H1 (cell line): ENCODE measurements at regions not wholly inside any gene's neighbourhood (a gene's known extent, or its start where the extent isn't known, plus 50 kb on each side); places are given as distances from the start of the nearest gene placed in this dataset.

Experiments used
- BACH1 ChIP-seq: IDR thresholded peaks from 2 replicates; pipeline ENCODE4 v1.6.1; 2012; ENCODE audit warnings: low read length, improper control_type of control experiment
- EZH2 ChIP-seq: fragments of 200-600 bp; sonication (generic); IDR thresholded peaks from 2 replicates; pipeline ENCODE4 v1.7.1; 2012; ENCODE audit warnings: low read depth, mild to moderate bottlenecking, moderate library complexity, low read length, inconsistent platforms; ENCODE audit not compliant: severe bottlenecking
- TF ChIP-seq, protein P1 (sequence below): fragments of 300-600 bp; sonication (generic); IDR thresholded peaks from 2 replicates; pipeline ENCODE4 v1.7.1; 2012; ENCODE audit warnings: low read length, moderate library complexity, mild to moderate bottlenecking, inconsistent platforms; ENCODE audit not compliant: insufficient replicate concordance

DNA sequence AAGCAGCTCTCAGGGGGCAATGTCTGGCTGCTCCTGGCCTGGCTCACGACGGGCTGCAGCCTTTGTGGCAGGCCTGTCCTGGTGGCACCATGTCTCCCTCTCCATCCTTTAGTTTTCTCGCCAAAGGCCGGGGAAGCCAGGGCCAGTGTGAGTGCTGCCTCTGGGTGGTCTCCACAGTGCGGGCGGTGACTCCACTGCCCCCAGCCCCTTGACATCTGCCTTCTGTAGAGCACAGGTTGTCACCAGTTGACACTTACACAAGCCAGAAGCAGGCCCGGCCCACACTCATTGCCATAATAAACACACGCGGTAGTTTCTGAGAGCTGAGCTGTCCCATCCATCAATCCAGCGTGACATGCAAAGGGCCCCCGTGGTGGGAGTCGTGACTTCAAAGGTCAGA, 219.5 kb downstream of the TFAP2C start (continued):
- TF ChIP-seq, protein P1, sequence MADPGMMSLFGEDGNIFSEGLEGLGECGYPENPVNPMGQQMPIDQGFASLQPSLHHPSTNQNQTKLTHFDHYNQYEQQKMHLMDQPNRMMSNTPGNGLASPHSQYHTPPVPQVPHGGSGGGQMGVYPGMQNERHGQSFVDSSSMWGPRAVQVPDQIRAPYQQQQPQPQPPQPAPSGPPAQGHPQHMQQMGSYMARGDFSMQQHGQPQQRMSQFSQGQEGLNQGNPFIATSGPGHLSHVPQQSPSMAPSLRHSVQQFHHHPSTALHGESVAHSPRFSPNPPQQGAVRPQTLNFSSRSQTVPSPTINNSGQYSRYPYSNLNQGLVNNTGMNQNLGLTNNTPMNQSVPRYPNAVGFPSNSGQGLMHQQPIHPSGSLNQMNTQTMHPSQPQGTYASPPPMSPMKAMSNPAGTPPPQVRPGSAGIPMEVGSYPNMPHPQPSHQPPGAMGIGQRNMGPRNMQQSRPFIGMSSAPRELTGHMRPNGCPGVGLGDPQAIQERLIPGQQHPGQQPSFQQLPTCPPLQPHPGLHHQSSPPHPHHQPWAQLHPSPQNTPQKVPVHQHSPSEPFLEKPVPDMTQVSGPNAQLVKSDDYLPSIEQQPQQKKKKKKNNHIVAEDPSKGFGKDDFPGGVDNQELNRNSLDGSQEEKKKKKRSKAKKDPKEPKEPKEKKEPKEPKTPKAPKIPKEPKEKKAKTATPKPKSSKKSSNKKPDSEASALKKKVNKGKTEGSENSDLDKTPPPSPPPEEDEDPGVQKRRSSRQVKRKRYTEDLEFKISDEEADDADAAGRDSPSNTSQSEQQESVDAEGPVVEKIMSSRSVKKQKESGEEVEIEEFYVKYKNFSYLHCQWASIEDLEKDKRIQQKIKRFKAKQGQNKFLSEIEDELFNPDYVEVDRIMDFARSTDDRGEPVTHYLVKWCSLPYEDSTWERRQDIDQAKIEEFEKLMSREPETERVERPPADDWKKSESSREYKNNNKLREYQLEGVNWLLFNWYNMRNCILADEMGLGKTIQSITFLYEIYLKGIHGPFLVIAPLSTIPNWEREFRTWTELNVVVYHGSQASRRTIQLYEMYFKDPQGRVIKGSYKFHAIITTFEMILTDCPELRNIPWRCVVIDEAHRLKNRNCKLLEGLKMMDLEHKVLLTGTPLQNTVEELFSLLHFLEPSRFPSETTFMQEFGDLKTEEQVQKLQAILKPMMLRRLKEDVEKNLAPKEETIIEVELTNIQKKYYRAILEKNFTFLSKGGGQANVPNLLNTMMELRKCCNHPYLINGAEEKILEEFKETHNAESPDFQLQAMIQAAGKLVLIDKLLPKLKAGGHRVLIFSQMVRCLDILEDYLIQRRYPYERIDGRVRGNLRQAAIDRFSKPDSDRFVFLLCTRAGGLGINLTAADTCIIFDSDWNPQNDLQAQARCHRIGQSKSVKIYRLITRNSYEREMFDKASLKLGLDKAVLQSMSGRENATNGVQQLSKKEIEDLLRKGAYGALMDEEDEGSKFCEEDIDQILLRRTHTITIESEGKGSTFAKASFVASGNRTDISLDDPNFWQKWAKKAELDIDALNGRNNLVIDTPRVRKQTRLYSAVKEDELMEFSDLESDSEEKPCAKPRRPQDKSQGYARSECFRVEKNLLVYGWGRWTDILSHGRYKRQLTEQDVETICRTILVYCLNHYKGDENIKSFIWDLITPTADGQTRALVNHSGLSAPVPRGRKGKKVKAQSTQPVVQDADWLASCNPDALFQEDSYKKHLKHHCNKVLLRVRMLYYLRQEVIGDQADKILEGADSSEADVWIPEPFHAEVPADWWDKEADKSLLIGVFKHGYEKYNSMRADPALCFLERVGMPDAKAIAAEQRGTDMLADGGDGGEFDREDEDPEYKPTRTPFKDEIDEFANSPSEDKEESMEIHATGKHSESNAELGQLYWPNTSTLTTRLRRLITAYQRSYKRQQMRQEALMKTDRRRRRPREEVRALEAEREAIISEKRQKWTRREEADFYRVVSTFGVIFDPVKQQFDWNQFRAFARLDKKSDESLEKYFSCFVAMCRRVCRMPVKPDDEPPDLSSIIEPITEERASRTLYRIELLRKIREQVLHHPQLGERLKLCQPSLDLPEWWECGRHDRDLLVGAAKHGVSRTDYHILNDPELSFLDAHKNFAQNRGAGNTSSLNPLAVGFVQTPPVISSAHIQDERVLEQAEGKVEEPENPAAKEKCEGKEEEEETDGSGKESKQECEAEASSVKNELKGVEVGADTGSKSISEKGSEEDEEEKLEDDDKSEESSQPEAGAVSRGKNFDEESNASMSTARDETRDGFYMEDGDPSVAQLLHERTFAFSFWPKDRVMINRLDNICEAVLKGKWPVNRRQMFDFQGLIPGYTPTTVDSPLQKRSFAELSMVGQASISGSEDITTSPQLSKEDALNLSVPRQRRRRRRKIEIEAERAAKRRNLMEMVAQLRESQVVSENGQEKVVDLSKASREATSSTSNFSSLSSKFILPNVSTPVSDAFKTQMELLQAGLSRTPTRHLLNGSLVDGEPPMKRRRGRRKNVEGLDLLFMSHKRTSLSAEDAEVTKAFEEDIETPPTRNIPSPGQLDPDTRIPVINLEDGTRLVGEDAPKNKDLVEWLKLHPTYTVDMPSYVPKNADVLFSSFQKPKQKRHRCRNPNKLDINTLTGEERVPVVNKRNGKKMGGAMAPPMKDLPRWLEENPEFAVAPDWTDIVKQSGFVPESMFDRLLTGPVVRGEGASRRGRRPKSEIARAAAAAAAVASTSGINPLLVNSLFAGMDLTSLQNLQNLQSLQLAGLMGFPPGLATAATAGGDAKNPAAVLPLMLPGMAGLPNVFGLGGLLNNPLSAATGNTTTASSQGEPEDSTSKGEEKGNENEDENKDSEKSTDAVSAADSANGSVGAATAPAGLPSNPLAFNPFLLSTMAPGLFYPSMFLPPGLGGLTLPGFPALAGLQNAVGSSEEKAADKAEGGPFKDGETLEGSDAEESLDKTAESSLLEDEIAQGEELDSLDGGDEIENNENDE: no peak
- TF ChIP-seq EZH2 (no peak), BACH1 (no peak)
